Activated T-cell treated with anti-CD3 and anti-CD28 coated beads, Interleukin-2, amount 50 U/mL, for 4 hours (primary cell): ENCODE measurements at regions not wholly inside any gene's neighbourhood (a gene's known extent, or its start where the extent isn't known, plus 50 kb on each side); places are given as distances from the start of the nearest gene placed in this dataset.

Experiments
- ATAC-seq, 2 donors: fragments of 200-7000 bp; cut with Tn5 transposase; one replicate each; pipeline ENCODE4 v1.10.0; 2021
- DNase-seq: peaks from one replicate; pipeline ENCODE4 v3.0.0-alpha.2; 2020
- H3K27me3 Mint-ChIP-seq: one replicate; pipeline ENCODE4 v1.8.0; 2021; ENCODE audit warnings: low read depth, mixed read lengths
- H3K36me3 Mint-ChIP-seq: one replicate; pipeline ENCODE4 v1.8.0; 2022; ENCODE audit warnings: mixed read lengths; ENCODE audit not compliant: insufficient read depth
- H3K4me1 Mint-ChIP-seq: one replicate; pipeline ENCODE4 v1.8.0; 2021; ENCODE audit warnings: low read depth, mixed read lengths
- H3K4me3 Mint-ChIP-seq: one replicate; pipeline ENCODE4 v1.8.0; 2021; ENCODE audit warnings: mild to moderate bottlenecking, moderate library complexity, mixed read lengths
- H3K9me3 Mint-ChIP-seq: one replicate; pipeline ENCODE4 v1.8.0; 2021; ENCODE audit warnings: mixed read lengths

GRCh38 chr16:73890186-73891128 lies 406.2 kb upstream of the PSMD7 start:
- Mint-ChIP-seq H3K4me1 (peaks cover 6% of the 10 kb centered on the region), H3K36me3 (no peaks in the 10 kb centered on the region), H3K4me3 (no peak overlapping the region), H3K27me3 (peaks cover 27% of the 10 kb centered on the region), H3K9me3 (no peaks in the 10 kb centered on the region)
- ATAC-seq (peak; percentile 25 to 34), DNase-seq (no peak)

- H3K4me1 Mint-ChIP-seq = peaks cover 6% of the 10 kb centered on the region
- no peak for ATAC-seq
- H3K36me3 Mint-ChIP-seq = no peaks in the 10 kb centered on the region
- H3K9me3 Mint-ChIP-seq = no peaks in the 10 kb centered on the region
- H3K27me3 Mint-ChIP-seq = peaks cover 27% of the 10 kb centered on the region
- H3K4me3 Mint-ChIP-seq = no peak overlapping the region
- no peak for DNase-seq
Observed at GRCh38 chr16:73888840-73889490, 407.6 kb upstream of the PSMD7 start.

- peaks cover 6% of the 10 kb centered on the region for H3K4me1 Mint-ChIP-seq
- no peaks in the 10 kb centered on the region for H3K36me3 Mint-ChIP-seq
- peaks cover 27% of the 10 kb centered on the region for H3K27me3 Mint-ChIP-seq
- DNase-seq (no peak), ATAC-seq (no peak)
- no peak overlapping the region for H3K4me3 Mint-ChIP-seq
- H3K9me3 Mint-ChIP-seq = no peaks in the 10 kb centered on the region
Observed at GRCh38 chr16:73887911-73888310, 408.7 kb upstream of the PSMD7 start.

DNA sequence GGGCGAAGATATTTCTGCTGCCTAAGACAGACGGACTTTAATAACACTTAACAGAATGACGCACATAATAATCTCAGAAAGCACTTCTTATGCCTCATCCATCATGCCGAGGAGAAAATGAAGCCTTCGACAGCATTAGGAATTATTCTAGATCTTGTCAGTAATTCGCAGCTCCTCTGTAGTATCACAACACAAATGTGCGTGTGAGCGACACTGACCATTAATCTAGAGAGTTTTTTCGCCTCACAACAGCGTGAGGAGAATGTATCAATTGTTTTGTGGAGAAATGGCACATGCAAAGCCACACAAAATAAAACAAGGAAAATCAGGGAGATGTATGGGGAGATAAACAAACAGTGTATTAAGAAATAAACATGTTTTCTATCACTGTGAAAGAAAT lies 410.2 kb upstream of the PSMD7 start:
- peaks cover 6% of the 10 kb centered on the region for H3K4me1 Mint-ChIP-seq
- H3K9me3 Mint-ChIP-seq = no peaks in the 10 kb centered on the region
- ATAC-seq = no peak
- DNase-seq = no peak
- H3K36me3 Mint-ChIP-seq = no peaks in the 10 kb centered on the region
- H3K4me3 Mint-ChIP-seq = no peak overlapping the region
- peaks cover 28% of the 10 kb centered on the region for H3K27me3 Mint-ChIP-seq

GRCh38 chr16:73885319-73885718 lies 411.3 kb upstream of the PSMD7 start:
- no peak for ATAC-seq
- Mint-ChIP-seq H3K27me3 (peaks cover 19% of the 10 kb centered on the region), H3K4me3 (no peak overlapping the region), H3K4me1 (no peaks in the 10 kb centered on the region), H3K36me3 (no peaks in the 10 kb centered on the region), H3K9me3 (no peaks in the 10 kb centered on the region)
- DNase-seq = no peak

DNA sequence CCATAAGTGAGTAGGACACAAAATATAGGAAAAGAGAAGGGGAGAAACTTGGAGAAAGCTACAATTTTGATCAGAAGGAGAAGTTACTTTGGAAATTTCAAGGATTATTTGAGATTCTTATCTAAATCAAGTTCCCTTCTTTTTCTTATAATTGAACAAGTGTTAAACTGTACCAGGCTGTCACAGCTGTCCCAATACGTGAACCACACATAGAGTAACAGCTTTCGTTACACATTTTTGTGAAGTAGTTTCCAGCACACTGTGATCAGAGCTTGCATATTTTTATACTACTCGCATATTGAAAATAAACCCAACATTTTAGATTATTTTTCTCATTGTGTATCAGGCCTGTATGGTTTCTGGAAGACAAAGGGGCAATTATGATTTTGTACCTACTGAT lies 412.8 kb upstream of the PSMD7 start:
- ATAC-seq (no peak), DNase-seq (no peak)
- no peaks in the 10 kb centered on the region for H3K36me3 Mint-ChIP-seq
- no peaks in the 10 kb centered on the region for H3K9me3 Mint-ChIP-seq
- peaks cover 16% of the 10 kb centered on the region for H3K27me3 Mint-ChIP-seq
- no peak overlapping the region for H3K4me3 Mint-ChIP-seq
- no peaks in the 10 kb centered on the region for H3K4me1 Mint-ChIP-seq

DNA sequence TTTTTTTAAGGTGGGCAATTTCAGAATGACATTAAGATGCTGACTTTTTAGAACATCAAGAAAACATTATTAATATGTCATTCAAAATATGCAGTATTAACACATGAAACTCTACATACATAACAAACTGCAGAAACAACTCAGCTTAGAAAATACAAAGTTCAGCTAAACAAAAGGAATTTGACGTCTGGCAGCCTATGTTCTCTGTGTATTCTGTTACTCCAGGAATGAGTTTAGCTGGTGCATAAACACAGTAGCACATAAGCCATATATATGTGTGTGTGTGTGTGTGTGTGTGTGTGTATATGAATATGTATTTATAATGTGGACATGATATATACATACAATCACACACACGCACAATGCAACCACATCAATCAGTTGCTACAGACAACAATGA lies 413.5 kb upstream of the PSMD7 start:
- Mint-ChIP-seq H3K27me3 (peaks cover 15% of the 10 kb centered on the region), H3K9me3 (no peaks in the 10 kb centered on the region), H3K4me3 (no peak overlapping the region), H3K36me3 (no peaks in the 10 kb centered on the region), H3K4me1 (no peaks in the 10 kb centered on the region)
- no peak for DNase-seq
- ATAC-seq = no peak

DNA sequence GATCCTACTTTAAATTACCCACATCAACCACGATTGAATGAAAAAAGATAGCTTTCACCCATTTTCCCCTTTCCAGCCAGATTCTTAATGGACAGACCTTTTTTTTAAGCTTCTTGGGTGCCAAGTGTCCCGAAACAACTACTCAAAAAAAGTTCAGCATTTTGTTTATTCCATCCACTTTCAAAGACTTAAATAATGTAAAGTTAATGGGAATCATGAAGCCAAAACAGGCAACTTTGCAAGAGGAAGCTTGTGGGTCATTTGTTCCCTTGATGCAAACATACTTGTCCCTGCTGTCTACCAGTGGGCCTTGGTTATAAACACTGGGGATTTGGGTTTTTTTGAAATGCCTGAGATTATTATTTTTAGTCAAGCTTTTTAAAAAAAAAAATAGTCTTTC lies 414.0 kb upstream of the PSMD7 start:
- DNase-seq (no peak), ATAC-seq (no peak)
- peaks cover 11% of the 10 kb centered on the region for H3K27me3 Mint-ChIP-seq
- no peaks in the 10 kb centered on the region for H3K9me3 Mint-ChIP-seq
- H3K36me3 Mint-ChIP-seq = no peaks in the 10 kb centered on the region
- no peak overlapping the region for H3K4me3 Mint-ChIP-seq
- H3K4me1 Mint-ChIP-seq = no peaks in the 10 kb centered on the region

- Mint-ChIP-seq H3K36me3 (no peaks in the 10 kb centered on the region), H3K9me3 (no peaks in the 10 kb centered on the region), H3K4me3 (no peak overlapping the region), H3K27me3 (peaks cover 11% of the 10 kb centered on the region), H3K4me1 (no peaks in the 10 kb centered on the region)
- DNase-seq = no peak
- ATAC-seq = no peak
Observed at GRCh38 chr16:73882033-73882432, 414.6 kb upstream of the PSMD7 start.

- Mint-ChIP-seq H3K27me3 (peaks cover 7% of the 10 kb centered on the region), H3K4me1 (no peaks in the 10 kb centered on the region), H3K36me3 (no peaks in the 10 kb centered on the region), H3K4me3 (no peak overlapping the region), H3K9me3 (no peaks in the 10 kb centered on the region)
- ATAC-seq (no peak), DNase-seq (no peak)
Observed at GRCh38 chr16:73879621-73880020, 417.0 kb upstream of the PSMD7 start.

DNA sequence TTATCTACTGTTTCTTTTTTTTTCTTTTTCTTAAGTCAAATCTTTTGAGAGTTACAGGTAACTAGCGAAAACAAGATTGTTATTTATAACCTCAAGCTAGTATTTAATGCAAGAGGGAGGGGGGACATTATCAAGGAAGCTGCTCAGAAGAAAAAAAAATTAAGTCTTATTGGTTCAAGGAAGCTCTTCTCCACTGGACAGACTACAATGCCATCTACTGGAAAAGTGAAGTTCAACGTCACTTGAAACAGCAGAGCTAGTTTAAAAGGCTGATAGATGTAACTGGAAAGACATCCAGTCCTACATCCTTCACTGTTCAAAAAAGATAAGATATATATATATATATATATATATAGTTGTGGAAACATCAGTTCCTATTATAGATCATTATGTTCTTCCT lies 418.0 kb upstream of the PSMD7 start:
- H3K27me3 Mint-ChIP-seq = peaks cover 7% of the 10 kb centered on the region
- ATAC-seq (no peak), DNase-seq (no peak)
- no peak overlapping the region for H3K4me3 Mint-ChIP-seq
- H3K36me3 Mint-ChIP-seq = no peaks in the 10 kb centered on the region
- H3K4me1 Mint-ChIP-seq = no peaks in the 10 kb centered on the region
- no peaks in the 10 kb centered on the region for H3K9me3 Mint-ChIP-seq

- ATAC-seq (no peak), DNase-seq (no peak)
- H3K4me1 Mint-ChIP-seq = no peaks in the 10 kb centered on the region
- H3K27me3 Mint-ChIP-seq = peaks cover 7% of the 10 kb centered on the region
- no peak overlapping the region for H3K4me3 Mint-ChIP-seq
- no peaks in the 10 kb centered on the region for H3K36me3 Mint-ChIP-seq
- no peaks in the 10 kb centered on the region for H3K9me3 Mint-ChIP-seq
Observed at GRCh38 chr16:73877150-73877549, 419.5 kb upstream of the PSMD7 start.

- DNase-seq (no peak), ATAC-seq (no peak)
- Mint-ChIP-seq H3K27me3 (peaks cover 3% of the 10 kb centered on the region), H3K9me3 (no peaks in the 10 kb centered on the region), H3K4me3 (no peak overlapping the region), H3K4me1 (no peaks in the 10 kb centered on the region), H3K36me3 (no peaks in the 10 kb centered on the region)
Observed at GRCh38 chr16:73875996-73876690, 420.5 kb upstream of the PSMD7 start.

- Mint-ChIP-seq H3K36me3 (no peaks in the 10 kb centered on the region), H3K27me3 (peaks cover under 1% of the 10 kb centered on the region), H3K4me1 (no peaks in the 10 kb centered on the region), H3K9me3 (no peaks in the 10 kb centered on the region), H3K4me3 (no peak overlapping the region)
- ATAC-seq (no peak), DNase-seq (no peak)
Observed at GRCh38 chr16:73874324-73874723, 422.3 kb upstream of the PSMD7 start.
